HG02610 (cell line): ENCODE measurements at regions not wholly inside any gene's neighbourhood (a gene's known extent, or its start where the extent isn't known, plus 50 kb on each side); places are given as distances from the start of the nearest gene placed in this dataset.
A peak's percentile ranks its signal among the peaks of the same experiment; 100 is the strongest.

ENCODE experiments used
- ATAC-seq: cut with Tn5 transposase; IDR thresholded peaks from one replicate; pipeline ENCODE4 v1.9.1; 2021; ENCODE audit warnings: mild to moderate bottlenecking, moderate library complexity; ENCODE audit not compliant: unreplicated experiment

DNA sequence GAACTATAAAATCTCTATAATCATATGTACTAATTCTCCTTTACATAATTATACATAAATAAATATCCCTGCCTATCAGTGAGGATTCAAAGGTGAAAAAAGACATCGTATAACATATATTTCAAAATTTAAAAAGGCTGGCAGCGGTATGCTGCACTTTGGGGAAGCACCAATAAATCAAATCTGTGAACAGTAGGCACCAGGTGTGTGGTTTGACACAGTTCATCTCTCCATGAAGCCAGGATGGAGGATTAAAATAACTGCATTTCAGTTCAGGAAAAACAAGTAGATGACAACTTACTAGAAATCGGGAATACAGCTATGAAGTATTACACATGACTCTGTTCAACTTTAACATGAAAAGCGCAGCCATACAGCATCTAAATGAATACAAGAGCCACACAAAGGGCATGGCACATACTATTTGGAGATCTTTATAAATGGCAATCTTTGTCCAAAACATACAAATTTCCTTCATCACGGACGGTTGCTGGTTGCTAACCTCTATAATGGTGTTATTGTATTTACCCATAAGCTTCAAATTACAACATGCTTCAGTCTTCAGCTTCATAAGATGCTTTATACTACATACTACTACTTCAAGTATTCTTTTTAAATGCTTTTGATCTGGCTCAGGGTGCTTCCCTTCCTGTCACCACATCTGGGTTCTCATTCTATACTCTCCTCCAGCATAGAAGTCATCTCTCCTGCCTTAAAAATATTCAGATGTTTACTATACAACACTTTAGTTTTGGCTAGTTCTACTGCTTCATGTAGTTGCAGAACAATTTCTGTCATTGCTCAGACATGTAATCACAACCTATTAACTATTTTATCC is 128.7 kb downstream of the KLF12 start:
- no peak for ATAC-seq

DNA sequence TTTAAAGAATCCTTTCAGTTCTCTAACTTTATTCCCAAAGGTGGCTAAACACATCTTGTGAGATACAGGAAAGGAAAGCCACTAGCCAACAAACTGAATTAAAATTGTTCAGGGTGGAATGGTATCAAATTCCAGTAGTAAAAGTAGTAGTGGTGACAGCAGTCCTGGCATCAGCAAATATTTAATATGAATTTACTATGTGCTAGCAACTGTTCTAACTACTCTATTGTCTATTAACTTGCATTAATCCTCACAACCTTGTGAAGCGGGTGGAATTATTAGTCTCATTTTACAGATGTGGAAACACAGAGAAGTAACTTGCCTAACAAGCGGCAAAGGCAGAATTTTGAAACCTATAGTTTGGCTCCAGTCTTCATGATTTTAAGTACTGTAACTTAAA is 130.1 kb downstream of the KLF12 start:
- no peak for ATAC-seq

DNA sequence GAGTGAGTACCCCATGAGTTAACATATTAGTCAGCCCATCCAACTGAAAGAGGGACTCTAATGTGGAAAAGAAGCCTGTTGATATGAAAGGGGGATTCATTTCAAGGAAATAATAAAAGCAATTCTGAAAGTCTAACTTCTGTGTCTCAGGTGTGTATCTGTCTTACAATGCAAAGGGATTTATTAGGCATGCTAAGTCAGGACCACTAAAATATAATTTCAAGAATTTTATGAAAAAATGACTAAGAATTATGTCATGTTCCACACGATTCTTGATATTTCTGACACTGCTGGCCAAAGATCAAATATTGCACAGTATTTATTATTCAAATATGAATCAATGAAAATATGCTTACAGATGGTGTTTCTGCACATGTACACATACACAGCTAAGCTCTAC is 130.8 kb downstream of the KLF12 start:
- ATAC-seq = no peak

DNA sequence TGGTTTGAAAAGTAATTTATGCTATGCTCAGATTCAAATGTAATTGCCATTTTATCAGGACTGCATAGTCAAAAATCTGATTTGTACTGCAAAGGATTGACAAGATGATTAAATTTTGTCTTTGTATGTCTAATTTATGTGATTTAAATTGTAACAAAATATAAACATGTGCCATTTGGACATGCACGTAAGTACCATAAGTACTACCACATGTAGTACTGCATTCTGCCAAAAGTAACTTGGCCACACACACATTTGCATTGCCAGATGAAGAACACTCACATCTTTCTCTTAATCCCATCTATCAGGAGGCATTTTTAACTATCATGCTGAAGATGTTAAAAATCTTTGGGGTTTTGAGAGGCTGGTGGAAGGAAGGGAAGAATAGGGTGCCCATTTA is 133.3 kb downstream of the KLF12 start:
- no peak for ATAC-seq

DNA sequence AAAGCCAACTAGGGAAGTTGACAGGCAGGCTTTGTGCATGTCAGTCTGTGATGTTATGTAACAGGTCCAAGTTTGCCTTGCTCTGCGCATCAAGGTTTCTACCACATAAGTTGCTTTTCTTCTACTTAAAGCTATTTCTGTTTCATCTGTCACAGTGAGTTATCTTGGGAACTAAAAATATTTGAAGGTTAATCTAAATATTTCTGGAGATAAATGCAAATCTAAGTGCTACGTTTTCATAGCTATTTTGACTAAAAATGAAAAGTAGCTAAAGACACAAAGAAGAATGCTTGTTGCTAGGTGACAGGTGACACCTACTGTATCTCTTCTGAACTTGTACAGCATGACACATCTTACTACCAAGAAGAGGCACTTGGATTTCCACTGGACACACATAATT is 135.6 kb downstream of the KLF12 start:
- peak; percentile 91 for ATAC-seq

DNA sequence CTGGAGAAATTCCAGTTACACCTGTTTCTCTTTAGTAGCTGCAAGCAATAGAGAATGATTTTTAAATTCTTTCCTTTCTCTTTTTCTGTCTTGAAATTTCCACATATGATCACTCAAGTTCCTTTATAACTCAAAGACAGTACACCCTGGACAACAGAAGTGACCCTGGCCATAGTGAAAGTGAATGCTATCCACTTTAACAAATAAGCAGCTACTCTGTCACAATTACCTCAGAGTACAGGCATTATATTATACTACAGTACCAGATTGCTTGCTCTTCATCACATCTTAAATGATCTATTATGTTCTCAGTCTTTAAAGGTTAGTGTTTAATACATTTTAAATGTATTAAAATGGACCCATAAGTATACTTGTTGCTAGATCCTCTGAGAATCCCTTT is 136.2 kb downstream of the KLF12 start:
- no peak for ATAC-seq

DNA sequence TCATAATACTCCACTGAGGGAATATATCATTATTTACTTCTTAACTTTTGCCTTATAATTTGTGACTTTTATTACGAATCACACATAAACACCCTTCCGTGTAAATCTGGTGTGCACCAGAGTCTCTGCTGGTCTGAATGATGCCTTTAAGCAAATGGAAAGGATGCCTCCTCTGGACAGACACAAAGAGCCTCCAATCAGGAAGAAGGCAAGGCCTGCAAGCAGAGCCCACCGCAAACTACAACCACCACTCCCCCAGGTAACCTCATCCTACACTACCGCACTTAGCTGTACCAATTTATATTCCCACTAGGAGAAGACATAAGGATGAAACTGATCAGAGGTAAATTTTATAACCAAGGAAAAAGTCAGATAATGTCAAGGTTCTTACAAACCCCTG is 137.6 kb downstream of the KLF12 start:
- ATAC-seq = no peak

DNA sequence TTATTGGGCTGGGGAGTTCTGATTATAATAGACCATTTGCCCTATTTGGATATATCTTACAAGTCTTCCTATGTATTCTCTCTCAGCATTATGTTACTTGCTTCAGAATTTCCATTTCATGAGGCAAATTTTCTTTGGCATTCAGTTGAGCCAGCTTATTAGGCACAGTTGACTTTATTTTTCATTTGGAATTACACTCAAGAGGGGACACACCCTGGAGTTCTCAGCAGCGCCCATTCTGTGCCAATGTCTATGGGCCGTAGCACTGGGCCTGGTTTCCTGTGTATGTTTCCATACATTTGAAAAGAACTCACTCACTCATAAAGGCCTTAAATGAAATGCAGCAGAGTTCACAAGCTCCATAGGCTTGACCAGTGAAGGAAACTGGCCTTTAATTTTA is 138.5 kb downstream of the KLF12 start:
- ATAC-seq = no peak

DNA sequence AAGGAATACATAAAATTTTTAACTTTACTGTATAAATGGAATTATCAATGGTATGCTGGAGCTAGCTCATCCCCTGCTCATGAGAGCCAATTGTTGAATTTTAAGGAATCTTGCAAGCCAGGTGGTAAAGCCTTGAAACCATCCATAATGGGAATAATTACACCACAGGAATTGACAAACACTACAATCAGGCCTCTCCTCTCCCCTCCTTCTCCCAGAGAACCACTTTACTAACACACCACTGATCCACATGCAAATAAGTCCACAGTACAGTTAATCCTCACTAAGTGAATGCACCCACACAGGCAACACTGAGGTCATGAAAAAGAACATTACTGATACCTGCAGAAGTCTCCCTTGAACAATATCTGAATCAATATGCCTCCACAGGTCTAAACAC is 140.5 kb downstream of the KLF12 start:
- ATAC-seq = no peak

DNA sequence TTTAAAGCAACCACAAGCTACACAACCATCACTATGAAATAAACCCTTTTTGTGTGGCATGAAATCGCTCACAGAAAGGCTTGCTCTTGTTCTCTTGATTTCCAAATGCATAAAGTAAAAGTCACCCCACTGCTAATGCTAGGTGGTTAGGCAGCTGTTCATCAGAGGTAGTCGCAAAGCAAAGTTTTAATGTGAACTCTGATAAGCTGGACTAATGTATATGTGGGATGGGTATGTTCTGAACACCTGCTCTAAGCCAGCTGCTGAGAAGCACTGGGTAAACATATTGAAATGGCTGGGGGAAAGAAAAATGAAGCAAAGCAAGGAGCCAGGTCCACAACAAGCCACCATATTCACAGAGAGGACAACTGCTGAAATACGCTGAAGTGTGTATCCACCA is 142.3 kb downstream of the KLF12 start:
- no peak for ATAC-seq

DNA sequence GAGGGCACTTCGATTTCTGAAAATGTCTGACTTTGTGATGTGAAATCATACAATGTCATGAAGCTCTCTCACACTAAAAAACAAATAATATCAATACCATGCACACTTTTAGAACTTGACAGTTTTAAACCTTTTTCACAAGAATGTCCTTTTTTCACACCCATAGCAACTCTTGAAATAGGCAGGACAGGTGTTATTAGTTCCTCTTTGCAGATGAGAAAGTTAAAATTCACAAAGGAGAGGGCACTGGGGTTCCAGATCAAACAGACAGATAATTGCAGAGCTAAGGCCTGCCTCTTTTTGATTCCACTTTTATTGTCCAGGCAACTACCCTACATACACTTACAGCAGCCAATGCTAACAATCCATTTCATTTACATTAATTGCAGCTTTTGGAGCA is 142.8 kb downstream of the KLF12 start:
- ATAC-seq = no peak

DNA sequence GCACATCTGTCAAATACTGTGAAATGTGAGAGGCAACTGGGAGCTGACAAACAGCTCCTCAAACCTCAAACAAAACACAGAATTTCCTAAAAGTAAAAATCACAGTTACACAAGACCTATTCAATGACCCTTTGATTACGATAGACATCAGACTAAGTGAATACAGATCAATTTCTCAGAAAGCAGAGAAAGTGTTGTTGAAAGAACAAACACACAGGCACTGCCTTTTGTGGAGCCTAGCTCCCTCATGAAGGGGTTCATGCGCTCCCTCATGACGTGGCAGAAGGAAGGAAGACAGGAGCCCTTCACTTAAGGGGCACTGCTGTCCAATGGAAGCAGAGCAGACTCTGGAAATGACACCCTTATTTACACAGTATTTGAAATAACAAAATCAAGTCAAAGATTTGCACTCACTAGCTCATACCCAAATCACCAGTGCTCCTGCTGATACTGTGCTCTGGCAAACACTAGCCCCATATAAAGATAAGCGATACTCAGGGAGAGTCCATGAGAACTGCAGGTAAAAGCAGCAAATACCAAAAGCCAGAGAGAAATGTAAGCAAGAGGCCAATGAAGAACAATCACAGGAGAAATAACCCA is 144.9 kb downstream of the KLF12 start:
- no peak for ATAC-seq

DNA sequence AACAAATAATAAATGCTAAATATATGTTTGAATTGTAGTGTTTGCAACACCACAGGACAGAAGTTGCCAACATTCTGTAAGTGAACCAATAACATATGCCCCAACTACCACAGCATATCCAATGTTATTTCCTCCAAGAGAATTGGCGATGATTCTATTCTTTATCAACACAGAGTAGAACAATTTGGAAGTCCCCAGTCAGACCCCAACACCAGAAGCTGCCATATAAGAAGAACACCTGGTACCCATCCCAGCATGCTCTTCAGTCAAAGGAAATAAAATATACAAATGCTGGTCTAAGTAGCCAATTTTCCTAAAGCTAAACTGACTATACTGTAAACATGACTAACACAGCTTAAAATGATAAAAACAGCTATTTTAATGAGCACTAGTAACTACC is 145.7 kb downstream of the KLF12 start:
- no peak for ATAC-seq

DNA sequence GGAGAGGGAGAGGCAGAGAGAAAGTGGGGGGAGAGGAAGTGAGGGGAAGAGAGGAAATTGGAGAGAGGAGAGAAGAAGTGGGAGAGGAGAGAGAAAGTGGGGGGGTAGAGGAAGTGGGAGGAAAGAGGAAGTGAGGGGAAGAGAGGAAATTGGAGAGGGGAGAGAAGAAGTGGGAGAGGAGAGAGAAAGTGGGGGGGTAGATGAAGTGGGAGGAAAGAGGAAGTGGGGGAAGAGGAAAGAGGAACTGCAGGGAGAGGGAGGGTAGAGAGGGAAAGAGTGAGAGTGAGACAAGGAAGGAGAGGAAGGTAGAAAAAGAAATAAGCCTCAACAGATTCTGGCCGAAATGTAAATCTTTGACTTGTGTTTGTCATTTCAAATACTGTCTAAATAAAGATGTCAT is 146.6 kb downstream of the KLF12 start:
- no peak for ATAC-seq

DNA sequence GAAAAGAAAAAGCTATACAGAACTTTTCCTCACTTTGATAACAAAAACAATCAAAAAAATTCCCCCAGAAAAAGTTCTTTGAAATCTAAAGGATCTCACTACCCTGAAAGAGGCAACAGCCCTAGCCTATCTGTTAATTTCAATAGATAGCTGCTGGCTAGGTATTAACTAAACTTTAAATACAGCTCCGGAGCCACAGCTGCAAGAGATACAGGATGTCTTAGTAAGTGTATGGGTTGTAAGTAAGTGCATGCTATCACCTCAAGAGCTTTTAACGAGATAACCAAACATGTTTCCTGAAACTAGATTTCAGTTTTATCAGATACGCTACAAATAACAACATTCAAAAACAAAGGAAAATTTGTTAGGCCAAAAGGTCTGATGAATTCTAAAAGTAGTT is 148.4 kb downstream of the KLF12 start:
- ATAC-seq = no peak

DNA sequence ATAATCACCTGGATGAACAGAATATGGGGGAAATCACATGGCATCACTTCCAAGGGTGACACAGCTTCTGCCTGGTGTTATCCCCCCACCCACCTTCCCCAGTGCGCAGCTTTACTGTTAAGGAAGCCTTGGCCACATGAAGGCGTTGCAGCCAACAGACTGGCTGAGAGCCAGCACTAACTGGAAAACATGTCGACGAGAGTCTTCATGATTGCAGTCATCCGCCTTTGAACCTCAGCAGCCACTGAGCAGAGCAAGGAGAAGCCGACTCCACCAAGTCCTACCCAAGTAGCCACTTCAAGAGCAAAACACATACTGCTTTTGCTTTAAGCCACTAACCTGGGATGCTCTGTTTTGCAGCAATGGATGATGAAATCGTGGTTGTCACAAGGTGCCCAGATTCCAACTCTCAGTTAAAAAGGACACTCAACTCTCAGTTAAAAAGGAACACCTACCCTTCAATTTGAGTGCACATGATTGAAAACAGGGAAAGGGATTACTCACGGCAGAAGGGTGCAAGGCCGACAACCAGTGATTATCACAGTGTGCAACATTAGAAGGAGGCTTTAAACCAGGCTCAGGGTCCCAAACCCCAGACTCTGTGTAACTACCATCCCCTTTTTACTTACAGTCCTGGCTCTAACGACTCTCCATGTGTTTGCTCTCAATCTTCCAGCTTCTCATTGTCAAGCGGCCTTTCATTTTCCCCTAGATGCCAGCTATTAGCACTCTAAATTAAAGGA is 149.1 kb downstream of the KLF12 start:
- ATAC-seq = no peak

DNA sequence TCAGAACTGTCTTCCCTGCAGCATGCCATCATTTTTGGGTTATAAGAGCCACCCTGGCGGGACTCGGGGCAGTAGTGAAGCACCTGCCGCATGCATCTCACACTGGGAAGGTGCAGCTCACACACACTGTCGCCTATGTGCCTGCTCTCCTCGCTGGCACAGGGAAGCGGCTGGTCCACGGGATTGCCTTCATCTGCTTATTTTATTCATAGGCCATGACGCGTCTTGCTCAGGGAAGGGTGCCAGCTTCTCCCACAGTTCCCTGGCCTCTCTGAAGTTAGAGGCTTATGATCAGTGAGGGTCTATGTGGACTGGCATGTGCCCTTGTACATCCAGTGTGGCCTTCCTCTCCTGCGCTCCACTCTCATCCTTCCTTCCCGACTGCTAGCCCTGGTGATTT is 150.0 kb downstream of the KLF12 start:
- ATAC-seq = no peak

DNA sequence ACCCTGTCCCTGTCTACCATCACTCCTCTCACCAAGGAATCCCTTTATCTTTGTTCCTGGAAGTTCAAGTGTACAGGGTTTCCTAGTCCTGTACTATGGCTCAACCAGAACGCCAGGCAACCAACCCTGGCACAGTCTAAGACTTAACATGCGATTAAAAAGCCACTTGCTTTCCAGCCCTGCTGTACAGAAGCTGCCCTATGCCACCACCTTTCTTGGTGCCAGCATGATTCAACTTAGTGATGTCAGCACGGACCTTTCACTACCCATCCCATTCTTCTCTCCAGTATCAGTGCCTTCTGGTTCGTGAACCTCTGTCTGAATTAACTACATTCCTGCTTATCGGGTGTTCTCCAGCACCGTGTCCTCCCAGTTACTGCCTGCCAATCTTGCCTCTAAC is 151.1 kb downstream of the KLF12 start:
- no peak for ATAC-seq

DNA sequence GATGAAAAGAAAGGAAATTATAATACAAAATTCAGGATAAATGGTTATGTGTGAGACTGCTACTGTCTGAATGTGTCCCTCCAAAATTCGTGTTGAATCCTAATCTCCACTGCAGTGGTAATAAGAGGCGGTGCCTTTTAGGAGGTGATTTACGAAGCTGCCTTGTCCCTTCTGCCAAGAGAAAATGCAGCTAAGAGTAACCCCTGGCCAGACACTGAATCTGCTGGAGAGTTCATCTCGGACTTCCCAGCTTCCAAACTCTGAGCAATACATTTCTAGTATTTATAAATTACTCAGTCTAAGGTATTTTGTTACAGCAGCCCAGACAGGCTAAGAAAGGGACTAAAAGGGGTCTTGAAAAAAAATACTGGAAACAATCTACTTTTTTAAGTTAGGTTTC is 152.6 kb downstream of the KLF12 start:
- no peak for ATAC-seq

DNA sequence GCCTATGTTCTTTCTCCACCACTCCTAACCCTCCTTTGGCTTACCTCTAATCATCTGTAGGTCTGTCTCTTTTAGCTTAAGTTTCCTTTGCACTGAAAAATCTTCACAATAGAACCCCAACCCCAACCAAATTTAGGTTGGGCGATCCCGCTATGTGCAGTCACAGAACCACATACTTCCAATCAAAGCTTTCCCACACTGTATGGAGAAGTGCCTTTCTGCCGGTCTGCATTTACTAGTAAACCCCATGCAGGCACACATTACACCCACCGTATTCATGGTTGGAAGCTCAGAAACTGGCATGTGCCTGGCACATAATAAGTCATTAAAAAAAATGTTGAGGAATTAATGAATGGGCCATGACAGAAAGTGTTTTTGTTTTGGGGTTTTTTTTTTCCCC is 158.4 kb downstream of the KLF12 start:
- ATAC-seq = no peak

DNA sequence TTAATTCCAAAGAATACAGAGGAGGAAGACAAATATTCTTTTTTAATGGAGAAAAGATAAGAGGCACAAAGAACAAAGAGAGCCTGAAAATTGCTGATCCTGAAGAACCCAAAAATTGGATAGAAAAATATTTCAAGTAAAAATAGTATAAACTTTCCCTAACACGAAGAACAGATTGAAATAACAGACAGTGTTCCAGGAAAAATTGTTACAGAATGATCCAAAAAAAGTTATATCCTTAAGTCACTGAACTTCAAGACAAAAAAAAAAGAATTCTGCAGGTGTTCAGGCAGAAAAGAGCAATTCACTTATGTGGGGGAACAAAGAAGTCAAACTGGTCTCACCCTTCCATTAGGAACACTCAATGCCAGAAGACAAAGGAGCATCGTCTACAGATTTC is 160.2 kb downstream of the KLF12 start:
- no peak for ATAC-seq

DNA sequence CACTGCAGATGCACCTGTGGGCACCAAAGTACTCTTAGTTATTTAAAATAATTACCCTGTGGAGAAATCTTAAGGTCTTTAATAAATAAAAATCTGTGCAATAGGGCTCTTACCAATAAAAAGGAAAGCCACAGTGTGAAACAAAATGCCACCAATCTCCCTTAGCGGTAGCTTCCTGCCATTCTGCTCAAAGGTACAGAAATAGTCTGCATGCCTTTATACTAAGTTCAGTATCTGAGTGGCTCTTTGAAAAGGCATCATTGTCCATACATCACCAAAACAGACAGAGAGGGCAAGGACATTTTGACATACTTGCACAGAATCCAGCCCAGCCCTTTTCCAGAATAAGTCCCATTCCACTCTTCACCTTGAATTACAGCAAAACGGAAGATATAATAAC is 161.0 kb downstream of the KLF12 start:
- ATAC-seq = no peak
